Keratinocyte (primary cell): ENCODE measurements at regions not wholly inside any gene's neighbourhood (a gene's known extent, or its start where the extent isn't known, plus 50 kb on each side); places are given as distances from the start of the nearest gene placed in this dataset.

Source experiments
- DNase-seq: peaks from one replicate; pipeline ENCODE4 v3.0.0-alpha.2; 2011; ENCODE audit warnings: low read depth, missing footprints, low spot score
- FAIRE-seq: peaks from 2 replicates; lab custom pipeline; 2011; peaks lifted over from hg19 to GRCh38; lab: Jason Lieb, UNC
- H2AFZ ChIP-seq: 2 replicates; pipeline ENCODE4 v1.6.0; 2012; ENCODE audit warnings: low read length, control low read depth, inconsistent platforms; ENCODE audit not compliant: control insufficient read depth
- H3K27ac ChIP-seq: 2 replicates; pipeline ENCODE4 v1.5.1; 2011; ENCODE audit warnings: low read length; ENCODE audit not compliant: control insufficient read depth, insufficient read depth
- H3K27me3 ChIP-seq: 3 replicates; pipeline ENCODE4 v1.6.0; 2011; ENCODE audit warnings: low read length; ENCODE audit not compliant: control insufficient read depth, insufficient read depth; ENCODE audit errors: extremely low read depth
- H3K36me3 ChIP-seq, 2 experiments: 2 replicates in 1 of 2; 3 replicates in 1 of 2; pipeline ENCODE4 v1.5.1; 2011; ENCODE audit warnings: low read length in 2 of 2, mild to moderate bottlenecking in 1 of 2; ENCODE audit not compliant: control insufficient read depth in 2 of 2, insufficient read depth in 2 of 2; ENCODE audit errors: extremely low read depth in 1 of 2
- H3K4me1 ChIP-seq: 3 replicates; pipeline ENCODE4 v1.5.1; 2011; ENCODE audit warnings: low read length; ENCODE audit not compliant: control insufficient read depth, insufficient read depth; ENCODE audit errors: extremely low read depth
- H3K4me2 ChIP-seq: 3 replicates; pipeline ENCODE4 v1.6.0; 2011; ENCODE audit warnings: low read depth, low read length; ENCODE audit not compliant: control insufficient read depth, insufficient read depth; ENCODE audit errors: extremely low read depth
- H3K4me3 ChIP-seq, 3 experiments: fragments of 200-600 bp in 1 of 3; sonication (generic) in 1 of 3; 2 replicates in 2 of 3; 3 replicates in 1 of 3; pipeline ENCODE4 v1.5.1; 2011 to 2016; ENCODE audit warnings: low read length in 3 of 3, mild to moderate bottlenecking in 3 of 3, control low read depth in 2 of 3, inconsistent platforms in 1 of 3, low read depth in 1 of 3, mixed read lengths in 1 of 3, mixed run types in 1 of 3, moderate library complexity in 1 of 3; ENCODE audit not compliant: control insufficient read depth in 2 of 3, insufficient read depth in 2 of 3; ENCODE audit errors: extremely low read depth in 1 of 3
- H3K79me2 ChIP-seq: 2 replicates; pipeline ENCODE4 v1.6.0; 2012; ENCODE audit warnings: low read length; ENCODE audit not compliant: control insufficient read depth, insufficient read depth
- H3K9ac ChIP-seq: 3 replicates; pipeline ENCODE4 v1.6.0; 2011; ENCODE audit warnings: low read length; ENCODE audit not compliant: control insufficient read depth, insufficient read depth; ENCODE audit errors: extremely low read depth
- H3K9me1 ChIP-seq: 3 replicates; pipeline ENCODE4 v1.6.0; 2011; ENCODE audit warnings: low read length; ENCODE audit not compliant: control insufficient read depth, insufficient read depth; ENCODE audit errors: extremely low read depth
- H3K9me3 ChIP-seq: 2 replicates; pipeline ENCODE4 v1.5.1; 2012; ENCODE audit warnings: low read depth, low read length; ENCODE audit not compliant: control insufficient read depth
- H4K20me1 ChIP-seq: 3 replicates; pipeline ENCODE4 v1.6.0; 2011; ENCODE audit warnings: low read length; ENCODE audit not compliant: control insufficient read depth, insufficient read depth; ENCODE audit errors: extremely low read depth
- EZH2 ChIP-seq: IDR thresholded peaks from one replicate; pipeline ENCODE4 v1.6.1; 2012; ENCODE audit warnings: inconsistent platforms, mild to moderate bottlenecking, low read length, moderate library complexity
- dilution Hi-C: fragments of 300-500 bp; cut with MboI; formaldehyde crosslinking; loops from one replicate; pipeline ENCODE4 v1.7.0; 2020; ENCODE audit warnings: low sequenced_read_pairs; ENCODE audit not compliant: extremely low pct_ligation_motif_present
- TF ChIP-seq, protein P1 (sequence below), 3 experiments: IDR thresholded peaks in 1 of 3; conservative IDR thresholded peaks in 1 of 3; optimal IDR thresholded peaks in 1 of 3; 2 replicates in 2 of 3; 3 replicates in 1 of 3; pipeline versions ENCODE3 to v1.5.1; 2011; ENCODE audit warnings: low read length in 3 of 3, mild to moderate bottlenecking in 3 of 3, moderate library complexity in 2 of 3, control low read depth in 1 of 3, inconsistent platforms in 1 of 3; ENCODE audit not compliant: insufficient read depth in 2 of 3; ENCODE audit errors: extremely low read depth in 1 of 3

DNA sequence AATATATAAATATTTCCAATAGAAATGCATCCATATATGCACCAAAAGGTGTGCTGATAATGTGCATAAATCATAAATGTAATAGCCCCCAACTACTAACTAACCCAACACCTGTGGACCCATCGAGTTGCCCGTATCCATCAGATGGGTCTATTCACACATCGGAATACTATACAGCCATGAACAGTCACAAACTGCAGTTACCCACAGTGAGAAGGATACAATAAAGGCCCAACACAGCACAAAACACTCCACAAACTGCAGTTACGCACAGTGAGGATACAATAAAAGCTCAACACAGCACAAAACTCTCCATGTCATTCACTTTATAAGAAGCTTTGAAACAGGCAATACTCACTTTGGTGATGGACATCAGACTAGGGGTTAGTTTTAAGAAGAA is 145.3 kb upstream of the OTOS start:
- no peak overlapping the region for H3K27ac ChIP-seq
- TF ChIP-seq, protein P1, sequence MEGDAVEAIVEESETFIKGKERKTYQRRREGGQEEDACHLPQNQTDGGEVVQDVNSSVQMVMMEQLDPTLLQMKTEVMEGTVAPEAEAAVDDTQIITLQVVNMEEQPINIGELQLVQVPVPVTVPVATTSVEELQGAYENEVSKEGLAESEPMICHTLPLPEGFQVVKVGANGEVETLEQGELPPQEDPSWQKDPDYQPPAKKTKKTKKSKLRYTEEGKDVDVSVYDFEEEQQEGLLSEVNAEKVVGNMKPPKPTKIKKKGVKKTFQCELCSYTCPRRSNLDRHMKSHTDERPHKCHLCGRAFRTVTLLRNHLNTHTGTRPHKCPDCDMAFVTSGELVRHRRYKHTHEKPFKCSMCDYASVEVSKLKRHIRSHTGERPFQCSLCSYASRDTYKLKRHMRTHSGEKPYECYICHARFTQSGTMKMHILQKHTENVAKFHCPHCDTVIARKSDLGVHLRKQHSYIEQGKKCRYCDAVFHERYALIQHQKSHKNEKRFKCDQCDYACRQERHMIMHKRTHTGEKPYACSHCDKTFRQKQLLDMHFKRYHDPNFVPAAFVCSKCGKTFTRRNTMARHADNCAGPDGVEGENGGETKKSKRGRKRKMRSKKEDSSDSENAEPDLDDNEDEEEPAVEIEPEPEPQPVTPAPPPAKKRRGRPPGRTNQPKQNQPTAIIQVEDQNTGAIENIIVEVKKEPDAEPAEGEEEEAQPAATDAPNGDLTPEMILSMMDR (optimal IDR thresholded peaks at IDR 0.05 in 1 of 3, IDR thresholded peaks at IDR 0.05 in 1 of 3, conservative IDR thresholded peaks at IDR 0.05 in 1 of 3; ENCODE audit: extremely low read depth in 1 of 3, insufficient read depth in 2 of 3, low read length in 3 of 3): no peak
- TF ChIP-seq EZH2: no peak
- dilution Hi-C loops: no loop called here
- DNase-seq (no peak), FAIRE-seq (no peak)
- no peak overlapping the region for H3K9ac ChIP-seq
- H3K4me1 ChIP-seq: no peaks in the 10 kb centered on the region
- H3K27me3 ChIP-seq: peaks cover 8% of the 10 kb centered on the region
- H3K4me2 ChIP-seq: no peak overlapping the region
- no peaks in the 10 kb centered on the region for H3K79me2 ChIP-seq
- H2AFZ ChIP-seq: no peak overlapping the region
- H3K4me3 ChIP-seq: no peak overlapping the region
- H3K36me3 ChIP-seq: no peaks in the 10 kb centered on the region
- H3K9me1 ChIP-seq: no peaks in the 10 kb centered on the region
- H4K20me1 ChIP-seq: no peaks in the 10 kb centered on the region
- no peaks in the 10 kb centered on the region for H3K9me3 ChIP-seq

DNA sequence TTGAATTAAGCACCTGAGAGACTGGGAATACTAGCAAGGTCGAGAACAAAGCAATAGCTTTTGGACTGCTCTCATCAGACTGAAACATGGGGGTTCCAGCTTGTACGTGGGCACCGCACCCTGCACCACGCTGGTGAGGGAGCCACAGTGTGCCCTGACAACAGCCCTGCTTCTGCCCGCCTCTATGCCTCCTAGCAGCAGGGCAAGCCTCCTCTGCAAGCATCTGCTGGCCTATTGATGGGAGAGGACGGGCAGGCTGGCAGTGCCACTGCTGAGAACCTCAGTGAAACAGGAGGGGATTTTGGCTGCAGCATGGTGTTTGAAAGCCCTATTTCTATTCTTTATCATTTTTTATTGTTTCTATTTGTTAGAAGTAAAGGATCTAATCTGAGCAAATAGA is 146.1 kb upstream of the OTOS start:
- Histone ChIP-seq H3K4me1 (no peaks in the 10 kb centered on the region), H3K36me3 (no peaks in the 10 kb centered on the region), H3K79me2 (no peaks in the 10 kb centered on the region), H3K4me2 (no peak overlapping the region), H3K9me3 (no peaks in the 10 kb centered on the region), H3K27me3 (peaks cover 8% of the 10 kb centered on the region), H3K9me1 (no peaks in the 10 kb centered on the region), H4K20me1 (no peaks in the 10 kb centered on the region), H3K9ac (no peak overlapping the region), H3K27ac (no peak overlapping the region), H3K4me3 (no peak overlapping the region), H2AFZ (no peak overlapping the region)
- no peak for FAIRE-seq
- no peak for TF ChIP-seq EZH2
- TF ChIP-seq, protein P1 (optimal IDR thresholded peaks at IDR 0.05 in 1 of 3, IDR thresholded peaks at IDR 0.05 in 1 of 3, conservative IDR thresholded peaks at IDR 0.05 in 1 of 3; ENCODE audit: extremely low read depth in 1 of 3, insufficient read depth in 2 of 3, low read length in 3 of 3): no peak
- no peak for DNase-seq
- dilution Hi-C loops: no loop called here
